NCI-H1092 treated with DMSO at 0.1 percent for 48 hours (cell line): ENCODE measurements at regions not wholly inside any gene's neighbourhood (a gene's known extent, or its start where the extent isn't known, plus 50 kb on each side); places are given as distances from the start of the nearest gene placed in this dataset.

Experiments
- DNase-seq: peaks from one replicate; lab custom pipeline; 2025; lab: John Stamatoyannopoulos, UW

DNA sequence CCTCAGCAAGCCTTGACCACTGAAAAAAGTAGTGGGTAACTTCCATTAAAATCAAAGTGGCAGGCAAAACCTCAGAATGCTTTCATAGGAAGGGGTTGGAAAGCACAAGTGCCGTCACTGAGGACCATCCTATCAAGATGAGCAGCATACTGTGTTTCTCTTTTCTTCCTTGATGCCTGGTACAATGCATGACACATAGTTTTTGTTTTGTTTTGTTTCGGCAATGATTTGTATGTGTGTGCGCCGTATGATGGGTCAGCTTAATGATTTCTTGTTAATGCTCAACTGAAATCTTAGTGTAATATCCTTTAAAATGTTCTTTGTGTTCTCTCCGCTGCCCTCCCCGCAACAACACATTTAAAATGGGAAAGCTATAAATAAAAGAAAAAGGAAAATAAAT, 476.4 kb upstream of the KCNMB2 start:
- no peak for DNase-seq

DNA sequence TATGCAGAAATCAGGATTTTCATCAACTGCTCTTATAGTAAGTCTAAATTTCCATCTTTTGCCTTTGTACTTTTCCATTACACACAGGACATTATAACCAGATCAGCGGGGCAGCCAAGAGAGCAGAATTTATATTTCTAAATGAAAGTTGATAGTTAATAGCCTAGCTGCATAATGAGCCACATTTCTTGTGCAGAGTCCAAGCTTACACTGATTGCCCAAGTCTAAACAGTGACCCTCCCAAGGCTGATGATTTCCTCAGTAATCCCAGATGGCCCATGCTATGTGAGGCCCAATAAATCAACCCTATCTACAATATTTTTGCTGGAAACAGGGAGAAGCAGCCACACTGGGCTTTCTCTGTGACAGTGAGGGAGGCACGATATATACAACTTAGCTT, 475.8 kb upstream of the KCNMB2 start:
- DNase-seq: no peak

DNA sequence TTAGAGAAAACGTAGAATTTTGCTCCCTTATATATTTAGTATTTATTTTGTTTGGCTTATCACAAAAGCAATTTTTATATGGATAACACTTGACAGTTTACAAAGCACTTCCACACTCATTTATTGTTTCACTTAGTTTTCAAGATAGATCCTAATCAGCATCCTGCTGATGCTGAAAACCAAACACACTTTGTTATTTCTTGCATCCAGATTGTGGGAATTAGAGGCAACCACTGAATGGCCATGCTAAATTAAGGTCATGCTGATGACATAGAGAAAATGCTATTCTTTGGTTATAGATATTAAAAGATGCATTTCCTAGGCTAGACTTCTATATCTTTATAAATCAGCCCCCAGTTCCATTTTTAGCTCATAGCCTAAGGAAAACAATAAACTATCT, 474.1 kb upstream of the KCNMB2 start:
- no peak for DNase-seq

DNA sequence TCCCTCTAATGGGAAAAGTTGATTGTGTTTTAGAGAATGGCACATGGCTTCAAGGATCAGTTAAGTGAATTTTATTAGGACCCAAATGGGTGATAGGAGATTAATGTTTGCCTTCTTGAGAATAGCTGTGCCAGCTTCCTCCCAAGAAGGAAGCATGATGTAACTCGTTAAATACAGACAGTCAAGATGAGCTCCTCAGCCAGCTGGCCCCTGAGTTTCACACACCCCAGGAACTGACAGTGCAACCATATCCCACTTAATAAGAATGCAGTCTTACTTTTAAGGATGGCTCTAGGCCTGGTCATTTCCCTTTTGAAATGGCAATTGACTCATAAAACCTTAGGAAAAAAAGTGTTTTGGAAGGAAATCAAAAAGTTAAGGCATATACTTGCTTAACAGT, 472.8 kb upstream of the KCNMB2 start:
- no peak for DNase-seq

DNA sequence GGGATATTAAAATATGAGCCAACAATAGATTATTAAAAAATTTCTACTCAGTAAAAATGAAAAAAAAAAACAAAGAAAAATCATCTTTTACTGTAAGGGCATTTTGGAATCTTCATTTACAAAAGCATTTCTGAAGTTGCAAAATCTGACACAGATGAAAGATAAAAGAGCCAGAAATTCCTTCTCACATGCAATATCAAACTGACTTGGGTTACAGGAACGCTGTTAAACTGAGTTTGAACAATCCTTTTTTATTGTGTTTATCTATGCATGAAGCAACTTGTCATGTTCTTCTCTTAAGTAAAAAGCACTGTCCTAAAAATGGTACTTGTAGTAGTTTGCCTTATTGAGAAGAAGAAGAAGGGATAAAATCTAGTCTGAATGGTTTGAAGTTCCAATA, 468.5 kb upstream of the KCNMB2 start:
- DNase-seq: no peak

DNA sequence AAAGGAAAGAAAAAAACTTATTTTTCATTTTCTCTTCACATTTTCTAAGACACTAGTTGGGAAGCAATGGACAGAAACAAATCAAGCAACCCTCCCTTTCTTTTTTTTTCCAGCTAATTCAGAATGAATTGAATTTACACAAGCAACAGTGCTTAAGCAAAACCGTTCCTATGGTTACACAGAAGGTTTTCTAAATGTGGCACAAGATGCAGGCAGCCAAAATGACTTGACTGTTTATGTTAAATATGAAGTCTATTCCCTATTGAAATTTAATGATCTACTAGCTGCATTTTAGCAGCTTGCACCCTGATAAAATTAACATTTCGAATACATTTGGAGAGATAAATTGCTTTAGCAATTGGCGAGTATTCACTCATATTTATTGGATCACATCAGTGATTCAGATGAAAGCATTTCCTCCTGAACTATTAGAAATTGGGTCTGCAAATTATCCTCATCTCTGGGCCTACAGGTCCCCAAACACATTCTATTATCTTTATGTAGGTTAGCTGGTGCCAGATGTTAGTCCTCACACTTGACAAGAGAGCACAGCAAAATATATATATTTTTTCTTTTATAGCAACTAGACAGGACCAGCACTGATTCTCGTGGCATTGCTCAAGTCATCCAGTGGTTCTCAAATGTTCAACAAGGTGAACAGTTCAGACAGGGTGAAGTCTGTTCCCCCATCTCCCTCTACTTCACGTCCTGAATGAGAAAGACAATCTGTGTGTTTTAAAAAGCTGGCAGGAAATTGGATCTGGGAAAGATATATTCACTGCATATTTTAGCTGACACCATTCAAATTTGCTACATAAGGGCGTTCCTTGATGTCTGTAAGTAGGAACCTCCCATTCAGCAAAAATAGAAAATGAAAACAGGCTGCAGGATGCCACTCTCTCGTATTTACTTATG, 463.6 kb upstream of the KCNMB2 start:
- DNase-seq: peak; percentile 48

DNA sequence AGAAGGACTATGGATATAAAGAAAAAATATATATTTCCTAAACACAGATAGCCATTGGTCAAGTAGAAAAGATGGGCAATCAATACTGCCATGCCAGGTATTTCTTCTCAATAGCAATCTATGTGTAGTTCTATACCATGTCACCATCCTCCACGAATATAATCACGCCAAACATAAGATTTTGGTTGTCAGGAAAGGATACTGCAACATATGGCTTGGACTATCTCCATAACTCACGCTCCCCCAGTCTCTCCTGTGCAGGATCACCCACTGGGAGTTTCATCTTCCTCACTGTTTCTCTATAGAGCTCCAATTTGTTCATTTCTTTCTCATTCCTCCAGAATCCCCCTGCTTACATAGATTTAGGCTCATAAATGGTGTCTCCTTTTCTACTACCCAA, 462.9 kb upstream of the KCNMB2 start:
- DNase-seq: no peak

DNA sequence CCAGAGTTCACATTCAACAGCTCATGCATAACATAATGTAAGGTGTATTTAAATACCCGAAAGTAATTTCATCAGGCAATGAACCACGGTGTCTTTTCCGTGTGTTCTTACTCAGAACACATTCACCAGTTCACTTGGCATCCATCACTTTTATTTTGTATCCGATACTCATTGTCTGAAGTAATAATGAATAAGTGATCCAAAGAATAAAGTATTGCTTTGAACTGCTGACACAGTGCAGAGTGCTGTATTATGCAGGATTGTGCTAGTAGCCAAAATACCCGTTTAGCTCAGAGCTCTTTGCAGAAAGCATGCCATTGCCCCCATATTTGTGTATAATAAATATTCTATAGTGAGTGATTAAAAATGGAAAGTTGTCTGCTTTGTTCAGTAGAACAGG, 460.9 kb upstream of the KCNMB2 start:
- DNase-seq: no peak

DNA sequence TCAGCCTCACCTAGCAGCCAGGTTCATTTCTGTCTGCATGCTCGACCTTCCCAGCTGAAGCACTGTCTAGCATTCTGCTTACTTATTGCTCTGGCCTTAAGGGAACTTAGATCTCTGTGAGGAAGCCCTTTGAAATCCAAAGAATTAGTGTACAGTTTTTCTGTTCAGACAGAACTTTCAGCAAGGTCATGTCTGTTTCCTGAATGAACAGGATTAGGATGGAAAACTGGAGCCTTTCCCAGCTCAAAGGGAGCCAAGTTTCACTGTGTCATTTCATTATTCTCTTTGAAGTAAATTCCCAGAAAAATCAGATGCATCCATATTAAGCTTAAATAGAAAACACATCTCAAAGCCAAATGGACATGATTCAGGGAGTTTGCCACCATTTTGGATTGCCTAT, 457.3 kb upstream of the KCNMB2 start:
- no peak for DNase-seq

DNA sequence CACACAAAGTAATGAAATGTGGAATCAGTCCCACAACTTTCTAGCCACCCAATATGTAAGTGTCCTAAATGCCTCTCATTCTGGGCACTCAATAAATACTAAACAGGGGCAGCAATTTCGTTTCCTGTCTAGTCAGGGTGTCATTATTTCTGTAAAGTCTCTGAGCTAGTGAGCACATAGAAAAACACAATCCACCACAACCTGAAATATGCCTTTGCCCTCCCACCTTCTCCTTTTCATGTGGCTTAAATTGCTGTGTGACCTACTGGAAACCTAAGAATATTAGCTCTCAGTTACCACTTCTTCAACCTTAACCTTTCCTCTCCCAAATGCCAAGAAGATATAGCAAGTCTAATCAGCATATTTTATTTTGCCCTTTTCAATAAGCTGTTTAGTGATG, 456.3 kb upstream of the KCNMB2 start:
- no peak for DNase-seq

DNA sequence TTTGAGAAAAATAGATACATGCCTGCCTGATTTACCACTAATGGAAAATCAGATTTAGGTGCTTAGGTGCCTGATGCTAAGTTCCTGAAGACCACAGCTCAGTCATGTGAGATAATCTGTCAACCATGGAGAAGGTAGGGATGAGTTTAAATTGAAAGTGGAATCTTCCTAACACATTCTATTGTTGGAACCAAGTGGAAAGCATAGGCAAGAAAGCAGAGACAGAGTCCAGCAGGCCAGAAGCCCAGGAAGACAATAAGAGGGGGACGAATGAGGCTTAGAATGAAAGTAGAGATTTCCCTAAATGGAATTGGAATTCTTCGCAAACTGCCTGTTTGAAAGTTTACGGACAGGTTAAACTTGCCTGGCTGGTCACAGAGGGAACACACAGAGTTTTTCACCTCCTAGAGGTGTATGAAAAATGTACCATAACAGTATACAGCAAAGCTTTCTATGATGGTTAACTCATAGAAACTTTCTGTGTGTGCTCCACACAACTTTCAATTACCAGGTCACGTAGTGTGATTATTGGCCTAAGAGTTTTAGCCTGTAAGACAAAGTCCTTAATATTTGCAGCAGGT, 453.8 kb upstream of the KCNMB2 start:
- no peak for DNase-seq

DNA sequence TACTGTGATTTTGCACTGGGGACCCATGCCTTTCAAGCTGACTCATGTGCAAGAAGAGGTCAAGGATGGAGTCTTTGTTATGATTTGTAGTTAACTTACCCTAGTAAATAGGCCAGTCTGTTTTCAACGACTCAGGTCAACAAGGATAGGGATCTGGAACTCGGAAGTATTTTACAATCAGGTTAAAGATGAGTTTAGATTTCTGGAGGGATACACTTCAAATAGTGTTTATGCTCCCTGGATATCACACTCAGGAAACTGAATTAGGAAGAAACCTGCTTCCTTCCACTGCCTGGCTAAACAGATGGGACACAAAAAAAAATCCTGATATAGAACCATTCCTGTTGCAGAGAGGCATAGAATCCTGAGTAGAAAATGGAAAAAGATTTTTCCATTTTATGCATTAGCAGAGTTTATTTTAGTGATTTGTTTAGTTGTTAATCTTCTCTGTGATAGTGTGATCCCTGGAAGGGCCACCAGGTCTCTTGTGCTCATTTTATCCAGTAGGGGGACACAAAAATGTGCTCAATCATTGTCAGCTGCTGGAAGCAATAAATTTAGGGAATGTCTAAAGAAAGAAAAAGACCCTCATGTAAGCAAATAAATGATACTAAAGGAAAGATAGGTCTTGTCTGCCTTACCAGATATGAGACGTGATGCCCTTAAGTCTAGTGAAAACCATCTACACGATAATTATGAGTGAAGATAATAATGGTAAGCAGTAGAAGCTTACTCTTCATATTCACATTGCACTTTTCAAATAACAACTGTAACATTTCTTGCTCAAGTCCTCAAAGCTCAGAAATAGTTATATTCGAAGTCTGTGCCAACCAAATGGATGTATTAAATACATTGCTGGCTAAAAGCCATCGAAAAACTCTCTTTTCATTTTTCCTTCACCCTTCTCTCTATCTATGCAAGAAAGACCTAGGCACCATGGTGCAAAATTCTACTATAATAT, 452.1 kb upstream of the KCNMB2 start:
- DNase-seq: peak; percentile 89

DNA sequence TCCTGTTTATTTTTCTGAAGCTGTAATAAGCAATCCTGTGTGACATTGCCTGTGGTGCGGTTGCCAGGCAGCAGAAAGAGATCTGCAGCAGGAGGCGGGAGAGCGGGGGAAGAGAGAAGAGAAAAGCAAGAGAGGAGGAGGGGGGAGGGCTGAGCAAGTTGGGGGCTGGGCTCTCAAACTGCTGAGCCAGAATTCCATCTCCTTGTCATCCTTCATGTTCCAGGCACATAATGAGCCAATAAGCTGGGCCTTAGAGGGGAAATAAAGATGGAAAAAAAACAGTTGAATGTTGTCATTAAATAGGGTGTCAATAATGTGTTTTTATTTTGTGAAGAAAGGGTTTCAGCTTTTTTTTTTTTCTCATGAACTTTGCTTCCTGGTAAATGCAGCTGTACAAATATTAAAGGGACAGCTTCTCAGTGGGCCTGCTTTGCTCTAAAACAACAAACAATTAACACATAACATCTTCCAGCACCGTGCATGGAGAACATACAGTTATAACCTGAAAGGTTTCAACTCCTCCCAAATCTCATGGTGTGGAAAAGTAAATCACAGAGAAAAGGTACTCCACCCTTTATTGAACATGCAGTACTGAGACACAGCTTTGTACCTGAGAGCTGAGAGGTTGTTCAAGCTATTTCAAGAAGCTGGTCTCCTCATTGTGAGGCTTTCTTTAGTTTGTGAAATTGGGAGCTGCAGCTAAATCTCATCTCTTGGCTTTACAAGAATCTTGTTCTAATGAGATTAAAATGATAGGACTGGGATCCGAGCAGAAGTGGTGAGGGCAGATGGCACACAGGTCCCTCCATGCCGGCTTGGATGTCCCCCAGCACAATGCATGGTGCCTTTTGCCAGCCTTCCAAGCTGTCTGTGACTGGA, 451.1 kb upstream of the KCNMB2 start:
- DNase-seq: peak; percentile 97

DNA sequence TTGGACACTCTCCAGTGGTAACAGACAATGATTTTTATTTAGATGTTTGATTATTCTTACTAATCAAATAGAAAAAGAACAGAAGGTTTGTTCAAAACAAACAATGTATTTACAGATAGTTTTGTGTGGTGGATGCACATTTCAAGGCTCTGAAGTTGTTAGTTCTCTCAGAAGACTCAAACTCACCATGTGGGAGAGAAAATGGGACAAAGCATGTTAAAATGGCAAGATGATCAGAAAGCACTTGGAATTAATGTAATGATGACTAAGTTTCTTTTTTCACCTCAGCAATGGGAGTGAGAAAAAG, 450.5 kb upstream of the KCNMB2 start:
- no peak for DNase-seq

DNA sequence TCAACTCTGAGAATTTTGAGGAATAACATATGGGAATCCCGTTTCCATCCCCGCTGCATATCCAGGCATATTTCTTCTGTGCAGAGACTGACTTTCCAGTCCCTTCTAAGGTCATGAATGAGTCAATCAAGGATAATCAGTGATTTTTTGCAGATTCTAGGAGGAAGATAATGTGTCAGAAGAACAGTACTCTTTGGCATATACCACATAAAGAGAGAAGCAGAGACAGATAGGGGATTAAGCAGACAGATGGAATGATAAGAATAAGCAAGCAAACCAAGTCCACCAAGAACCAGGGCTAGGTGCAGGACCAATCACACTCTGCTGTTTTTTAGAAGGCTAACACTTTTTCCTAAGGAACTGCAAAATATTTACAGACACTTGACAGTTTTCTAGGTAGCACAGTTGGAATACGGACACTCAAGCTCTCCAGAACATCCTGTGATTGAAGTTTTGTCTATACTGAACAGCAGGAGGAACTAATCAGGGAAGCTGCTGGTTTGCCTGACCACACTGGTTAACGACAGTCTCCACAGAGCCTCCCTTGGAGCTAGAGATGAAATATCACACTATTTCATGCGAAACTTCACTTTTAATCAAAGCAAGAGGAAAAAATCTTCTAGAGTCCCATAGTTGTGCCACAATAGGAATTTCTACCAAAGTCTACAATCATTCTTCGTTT, 450.0 kb upstream of the KCNMB2 start:
- DNase-seq: peak; percentile 53

DNA sequence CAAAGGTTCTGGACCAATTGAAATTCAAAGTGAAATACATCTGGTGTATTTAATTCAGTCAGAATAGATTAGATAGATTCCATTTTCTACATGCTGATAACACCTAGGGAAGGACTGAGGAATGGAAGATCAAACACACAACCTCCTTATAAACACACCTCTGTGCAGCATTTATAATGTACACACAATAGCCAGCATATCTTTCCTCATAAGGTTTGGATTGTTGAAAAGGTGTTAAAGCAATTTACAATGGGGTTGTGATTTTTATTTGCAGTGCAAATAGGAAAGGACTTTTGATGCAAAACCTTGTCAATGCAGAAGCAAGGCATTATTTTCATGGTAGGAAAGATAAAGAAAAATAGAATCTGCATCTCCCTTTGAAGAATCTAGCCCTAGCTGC, 448.9 kb upstream of the KCNMB2 start:
- no peak for DNase-seq

DNA sequence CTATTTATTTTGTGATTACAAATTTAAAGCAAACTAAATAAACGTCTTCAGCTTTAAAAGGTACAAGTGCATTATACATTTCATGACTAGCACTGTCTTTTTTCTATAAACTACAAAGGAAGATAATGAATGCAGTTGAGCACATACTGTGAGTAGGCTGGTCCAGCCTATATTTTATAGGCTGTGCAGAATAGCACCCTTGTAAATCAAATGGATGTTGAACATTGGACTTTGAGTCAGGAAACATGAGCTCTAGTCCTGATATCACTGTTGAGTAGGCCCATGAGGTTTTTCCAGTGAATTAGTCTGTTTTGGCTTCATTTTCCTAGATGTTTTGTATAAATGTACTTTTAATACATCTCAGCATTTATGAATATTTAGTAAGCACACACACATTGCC, 447.3 kb upstream of the KCNMB2 start:
- DNase-seq: peak; percentile 43

DNA sequence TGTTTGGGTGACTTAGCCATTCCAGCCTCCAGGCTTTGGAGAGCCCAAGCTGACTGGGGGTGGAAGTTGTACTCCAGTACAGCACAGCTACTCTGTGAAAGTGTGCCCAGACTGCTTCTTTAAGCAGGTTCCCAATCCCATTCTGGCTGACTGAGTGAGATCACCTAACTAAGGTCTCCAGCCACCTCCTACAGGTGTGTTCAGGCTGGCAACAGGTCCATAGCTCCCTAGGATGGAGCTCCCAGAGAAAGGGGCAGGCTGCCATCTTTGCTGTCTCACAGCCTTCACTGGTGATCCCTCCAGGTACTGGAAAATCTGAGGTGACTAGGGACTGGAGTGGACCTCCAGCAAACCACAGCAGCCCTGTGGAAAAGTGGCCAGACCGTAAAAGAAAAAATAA, 445.3 kb upstream of the KCNMB2 start:
- no peak for DNase-seq

DNA sequence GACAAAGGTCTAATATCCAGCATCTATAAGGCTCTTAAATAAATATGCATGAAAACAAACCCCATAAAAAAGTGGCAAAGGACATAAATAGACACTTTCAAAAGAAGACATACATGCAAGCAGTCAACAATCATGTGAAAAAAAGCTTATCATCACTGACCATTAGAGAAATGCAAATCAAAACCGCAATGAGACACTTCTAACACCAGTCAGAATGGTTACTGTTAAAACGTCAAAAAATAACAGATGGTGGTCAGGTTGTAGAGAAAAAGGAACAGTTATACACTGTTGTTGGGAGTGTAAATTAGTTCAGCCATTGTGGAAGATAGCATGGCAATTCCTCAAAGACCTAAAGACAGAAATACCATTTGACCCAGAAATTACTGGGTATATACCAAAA, 440.7 kb upstream of the KCNMB2 start:
- DNase-seq: no peak

DNA sequence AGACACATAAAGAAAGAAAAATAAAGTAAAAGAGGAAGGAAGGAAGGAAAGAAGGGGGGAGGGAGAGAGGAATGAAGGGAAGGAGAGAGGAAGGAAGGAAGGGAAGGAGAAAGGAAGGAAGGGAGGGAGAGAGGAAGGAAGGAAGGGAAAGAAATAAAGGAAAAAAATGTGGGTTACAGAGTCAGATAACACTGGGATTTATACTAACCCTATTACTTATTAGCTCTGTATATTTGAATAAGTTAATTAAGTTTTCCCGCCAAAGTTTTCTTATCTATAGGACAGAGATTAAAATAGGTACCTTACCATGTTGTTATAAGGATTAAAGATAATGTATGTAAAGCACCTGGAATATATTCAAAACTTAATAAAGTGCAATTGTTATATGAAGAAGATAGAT, 439.3 kb upstream of the KCNMB2 start:
- DNase-seq: no peak

DNA sequence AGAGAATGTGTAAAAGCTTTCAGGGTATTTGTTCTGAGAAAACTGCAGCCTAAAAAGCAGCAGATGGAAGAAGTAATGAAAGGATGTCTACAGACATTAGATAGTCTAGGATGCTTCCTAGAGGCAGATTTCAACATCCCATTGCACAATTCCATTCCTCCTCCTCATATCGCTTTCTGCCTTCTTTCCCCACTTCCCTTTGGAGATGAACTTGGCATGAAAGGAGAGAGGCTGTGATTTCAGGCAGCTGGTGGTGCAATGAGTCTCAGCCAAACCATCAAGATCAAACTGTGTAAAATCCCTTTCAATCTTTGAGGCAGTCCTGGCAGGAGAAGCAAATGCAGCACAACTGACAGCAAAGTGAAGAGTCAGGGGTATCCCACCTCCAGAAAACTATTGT, 438.7 kb upstream of the KCNMB2 start:
- no peak for DNase-seq
